ENCODE measurements at regions not wholly inside any gene's neighbourhood (a gene's known extent, or its start where the extent isn't known, plus 50 kb on each side); places are given as distances from the start of the nearest gene placed in this dataset.

GRCh38 chr7:81025360-81025759 is 106.5 kb upstream of the SEMA3C start:
- H3K23me2 ChIP-seq (ENCODE audit: low read depth, low read length) = no peaks in the 10 kb centered on the region

More at GRCh38 chr7:81025360-81025759, 106.5 kb upstream of the SEMA3C start:
- POLR2A ChIA-PET (ENCODE audit: partially characterized antibody) = no interaction called here
- H2AK5ac ChIP-seq (ENCODE audit: low read depth, low read length) = no peak overlapping the region
- no peaks in the 10 kb centered on the region for H3K4me1 ChIP-seq (replicated peaks in 1 of 4; ENCODE audit: control insufficient read depth in 3 of 4, insufficient read depth in 4 of 4, low read length in 3 of 4)
- H4K91ac ChIP-seq (replicated peaks; ENCODE audit: insufficient read length, low read length) = no peak overlapping the region
- H4K5ac ChIP-seq (ENCODE audit: insufficient read length, low read depth, low read length) = no peak overlapping the region
- no peaks in the 10 kb centered on the region for H3K79me1 ChIP-seq (ENCODE audit: low read depth, low read length)
- H3K4me3 ChIP-seq (ENCODE audit: extremely low read depth in 1 of 4, insufficient read depth in 2 of 4, low read depth in 3 of 4, low read length in 4 of 4) = no peak overlapping the region
- H4K20me1 ChIP-seq (replicated peaks in 1 of 2; ENCODE audit: control insufficient read depth in 1 of 2, insufficient read depth in 2 of 2, low read length in 2 of 2) = no peaks in the 10 kb centered on the region
- H3K79me2 ChIP-seq (ENCODE audit: control insufficient read depth in 1 of 2, insufficient read depth in 2 of 2, low read length in 2 of 2) = no peaks in the 10 kb centered on the region
- TF ChIP-seq SP1 (IDR thresholded peaks at IDR 0.05; ENCODE audit: low read depth, low read length) (no peak), POLR2AphosphoS5 (IDR thresholded peaks at IDR 0.05; ENCODE audit: low read depth, low read length) (no peak), RBBP5 (IDR thresholded peaks at IDR 0.05; ENCODE audit: borderline replicate concordance, low read depth, low read length) (no peak), NRF1 (IDR thresholded peaks at IDR 0.05; ENCODE audit: low read depth, low read length) (no peak), MAX (IDR thresholded peaks at IDR 0.05) (no peak), CEBPB (IDR thresholded peaks at IDR 0.05; ENCODE audit: low read depth, low read length) (no peak), HDAC2 (IDR thresholded peaks at IDR 0.05; ENCODE audit: borderline replicate concordance in 1 of 2, low read depth in 2 of 2, low read length in 2 of 2) (no peak), USF2 (IDR thresholded peaks at IDR 0.05; ENCODE audit: low read length) (no peak), SAP30 (IDR thresholded peaks at IDR 0.05; ENCODE audit: insufficient read depth, insufficient replicate concordance, low read length) (no peak), E2F6 (IDR thresholded peaks at IDR 0.05) (no peak), JUN (IDR thresholded peaks at IDR 0.05; ENCODE audit: low read depth, low read length) (no peak), GABPA (IDR thresholded peaks at IDR 0.05; ENCODE audit: borderline replicate concordance, insufficient read depth, low read length) (no peak), TBP (IDR thresholded peaks at IDR 0.05; ENCODE audit: low read depth, low read length) (no peak), POLR2A (IDR thresholded peaks at IDR 0.05; ENCODE audit: control extremely low read depth in 1 of 2, low read depth in 2 of 2, low read length in 2 of 2) (no peak)
- H2AFZ ChIP-seq (ENCODE audit: low read length) = no peak overlapping the region
- no peak for FAIRE-seq
- H3K18ac ChIP-seq (ENCODE audit: extremely low read depth, low read length) = no peak overlapping the region
- no peak overlapping the region for H3K14ac ChIP-seq (ENCODE audit: insufficient read length)
- no peak overlapping the region for H3K56ac ChIP-seq (replicated peaks; ENCODE audit: insufficient read length, low read depth, low read length)
- no peak overlapping the region for H3K9ac ChIP-seq (replicated peaks in 1 of 4; ENCODE audit: extremely low read depth in 1 of 4, low read depth in 3 of 4, low read length in 3 of 4)
- no peak overlapping the region for H3K4me2 ChIP-seq (ENCODE audit: insufficient read depth in 1 of 2, low read depth in 2 of 2, low read length in 2 of 2)
- no peak for DNase-seq (ENCODE audit: low read depth in 1 of 2, low spot score in 2 of 2)
- no peak overlapping the region for H3K27ac ChIP-seq (ENCODE audit: low read depth, low read length)
- H3K23ac ChIP-seq (ENCODE audit: insufficient read length) = no peak overlapping the region
- CTCF ChIA-PET (ENCODE audit: partially characterized antibody) = no interaction called here
- WGBS, 2 experiments (ENCODE audit: extremely low coverage in 1 of 2, insufficient coverage in 1 of 2, insufficient read length in 1 of 2, insufficient replicate concordance in 2 of 2, low coverage in 1 of 2, low lambda C conversion rate in 2 of 2, missing lambda C conversion rate in 1 of 2) = 96% methylated on average over 2 of the region's 2 CpGs; no CpG with 5 or more reads in 1 of the 2 experiments
- no peak overlapping the region for H2BK12ac ChIP-seq (ENCODE audit: low read depth, low read length)
- H3K36me3 ChIP-seq (ENCODE audit: control insufficient read depth in 2 of 4, insufficient read depth in 4 of 4, low read length in 3 of 4) = no peaks in the 10 kb centered on the region
- no peak overlapping the region for H2BK120ac ChIP-seq (replicated peaks; ENCODE audit: low read depth, low read length)
- H3K27me3 ChIP-seq (replicated peaks in 1 of 4; ENCODE audit: control insufficient read depth in 3 of 4, extremely low read depth in 1 of 4, insufficient read depth in 3 of 4, low read length in 3 of 4) = no peaks in the 10 kb centered on the region
- H2BK5ac ChIP-seq (ENCODE audit: low read depth, low read length) = no peak overlapping the region
- H2BK15ac ChIP-seq (ENCODE audit: low read length) = no peak overlapping the region
- no peaks in the 10 kb centered on the region for H3K9me3 ChIP-seq (ENCODE audit: insufficient read depth in 2 of 2, low read depth in 1 of 2, low read length in 1 of 2)
- H3K4ac ChIP-seq (replicated peaks; ENCODE audit: insufficient read length, low read depth, low read length) = no peak overlapping the region
- no peak overlapping the region for H2BK20ac ChIP-seq (ENCODE audit: low read length)
- no peak overlapping the region for H4K8ac ChIP-seq (ENCODE audit: extremely low read depth, insufficient read depth, low read length)
